ENCODE measurements at regions not wholly inside any gene's neighbourhood (a gene's known extent, or its start where the extent isn't known, plus 50 kb on each side); places are given as distances from the start of the nearest gene placed in this dataset.

DNA sequence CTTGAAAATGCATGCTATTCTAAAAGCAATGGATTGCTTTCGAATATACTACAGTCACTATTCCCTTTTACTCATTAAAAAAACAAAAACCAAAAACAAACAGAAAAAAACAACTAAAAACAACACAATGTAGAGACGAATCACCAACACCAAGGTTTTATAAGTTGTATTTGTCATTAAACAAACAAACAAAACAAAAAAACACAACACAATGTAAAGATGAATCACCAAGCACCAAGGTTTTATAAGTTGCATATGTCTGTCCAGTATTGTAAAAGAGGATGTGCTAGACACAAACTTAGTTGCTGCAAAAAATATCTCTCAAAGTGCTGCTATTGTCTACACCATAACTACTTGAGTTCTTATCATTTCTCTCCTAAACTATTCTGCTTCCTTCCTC is 1269.2 kb downstream of the EFNA5 start:
- BruUV-seq (replicated peaks): no TSS peak
- ChIA-PET CTCF (no interaction called here), POLR2A (ENCODE audit: low non-redundant PET) (no interaction called here)
- DNase-seq (ENCODE audit: low spot score): no peak
- Histone ChIP-seq H3K27ac (ENCODE audit: low read depth, low read length, poor library complexity, severe bottlenecking) (no peak overlapping the region), H3K9me3 (ENCODE audit: low read depth, low read length, poor library complexity, severe bottlenecking) (no peaks in the 10 kb centered on the region), H3K4me3 (ENCODE audit: low read depth, low read length, poor library complexity, severe bottlenecking) (no peak overlapping the region), H3K27me3 (replicated peaks; ENCODE audit: insufficient read depth, low read depth, low read length, poor library complexity) (no peaks in the 10 kb centered on the region), H3K4me1 (ENCODE audit: insufficient read depth, low read length, poor library complexity, severe bottlenecking) (no peaks in the 10 kb centered on the region), H3K36me3 (ENCODE audit: insufficient read depth, low read length, poor library complexity, severe bottlenecking) (no peaks in the 10 kb centered on the region)
- TF ChIP-seq CTCF (conservative IDR thresholded peaks at IDR 0.05; ENCODE audit: low read depth, low read length): no peak
- TF ChIP-seq EZH2 (IDR thresholded peaks at IDR 0.05; ENCODE audit: borderline replicate concordance, low read depth, low read length, poor library complexity, severe bottlenecking): no peak
- intact Hi-C loops (cut with micrococcal nuclease; ENCODE audit: unreplicated experiment): no loop called here

DNA sequence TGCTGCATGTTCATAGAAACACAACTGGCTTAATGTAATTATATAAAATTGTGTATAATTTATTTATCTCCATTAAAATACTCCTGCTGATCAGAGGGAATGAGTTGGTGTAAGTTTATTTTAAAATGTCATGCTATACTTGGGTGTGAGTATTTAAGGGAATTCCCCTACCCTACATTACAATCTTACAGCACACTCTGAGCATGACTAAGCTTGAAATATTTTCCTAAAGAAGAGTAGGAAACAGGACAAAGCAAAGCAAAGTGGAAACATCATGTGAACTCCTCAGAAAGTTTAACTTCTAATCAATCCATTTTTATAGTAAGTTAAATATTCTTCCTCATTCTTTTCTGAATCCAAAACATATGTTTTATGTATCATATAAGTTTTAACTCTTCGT is 1271.3 kb downstream of the EFNA5 start:
- intact Hi-C loops (cut with micrococcal nuclease; ENCODE audit: unreplicated experiment): no loop called here
- Histone ChIP-seq H3K9me3 (ENCODE audit: low read depth, low read length, poor library complexity, severe bottlenecking) (no peaks in the 10 kb centered on the region), H3K27ac (ENCODE audit: low read depth, low read length, poor library complexity, severe bottlenecking) (no peak overlapping the region), H3K36me3 (ENCODE audit: insufficient read depth, low read length, poor library complexity, severe bottlenecking) (no peaks in the 10 kb centered on the region), H3K27me3 (replicated peaks; ENCODE audit: insufficient read depth, low read depth, low read length, poor library complexity) (no peaks in the 10 kb centered on the region), H3K4me3 (ENCODE audit: low read depth, low read length, poor library complexity, severe bottlenecking) (no peak overlapping the region), H3K4me1 (ENCODE audit: insufficient read depth, low read length, poor library complexity, severe bottlenecking) (no peaks in the 10 kb centered on the region)
- CTCF ChIA-PET: no interaction called here
- DNase-seq (ENCODE audit: low spot score): no peak
- POLR2A ChIA-PET (ENCODE audit: low non-redundant PET): no interaction called here
- TF ChIP-seq EZH2 (IDR thresholded peaks at IDR 0.05; ENCODE audit: borderline replicate concordance, low read depth, low read length, poor library complexity, severe bottlenecking): no peak
- TF ChIP-seq CTCF (conservative IDR thresholded peaks at IDR 0.05; ENCODE audit: low read depth, low read length): no peak
- BruUV-seq (replicated peaks): no TSS peak

DNA sequence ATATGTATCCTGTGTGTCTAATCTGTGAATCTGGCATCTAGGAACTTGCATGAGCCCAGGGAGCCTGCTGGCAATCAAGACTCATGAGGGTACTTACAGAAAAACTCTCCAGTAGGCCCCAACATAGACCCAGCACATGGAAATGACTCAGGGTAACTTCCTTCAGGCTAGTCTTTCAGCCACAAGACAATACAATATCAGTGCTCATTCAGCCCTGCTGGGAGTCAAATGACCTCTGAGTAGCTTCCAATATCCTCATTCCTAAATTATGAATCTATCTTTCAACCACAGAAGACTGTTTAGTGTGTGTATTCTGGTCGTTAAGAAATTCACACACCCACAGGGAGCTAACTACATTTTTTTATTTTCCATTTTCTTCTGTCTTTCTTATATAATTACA is 1273.0 kb downstream of the EFNA5 start:
- no TSS peak for BruUV-seq (replicated peaks)
- no peaks in the 10 kb centered on the region for H3K4me1 ChIP-seq (ENCODE audit: insufficient read depth, low read length, poor library complexity, severe bottlenecking)
- intact Hi-C loops (cut with micrococcal nuclease; ENCODE audit: unreplicated experiment): no loop called here
- no peaks in the 10 kb centered on the region for H3K27me3 ChIP-seq (replicated peaks; ENCODE audit: insufficient read depth, low read depth, low read length, poor library complexity)
- no peak overlapping the region for H3K27ac ChIP-seq (ENCODE audit: low read depth, low read length, poor library complexity, severe bottlenecking)
- no peaks in the 10 kb centered on the region for H3K36me3 ChIP-seq (ENCODE audit: insufficient read depth, low read length, poor library complexity, severe bottlenecking)
- no peaks in the 10 kb centered on the region for H3K9me3 ChIP-seq (ENCODE audit: low read depth, low read length, poor library complexity, severe bottlenecking)
- POLR2A ChIA-PET (ENCODE audit: low non-redundant PET): no interaction called here
- peak; percentile 49 for DNase-seq (ENCODE audit: low spot score)
- H3K4me3 ChIP-seq (ENCODE audit: low read depth, low read length, poor library complexity, severe bottlenecking): no peak overlapping the region
- no peak for TF ChIP-seq EZH2 (IDR thresholded peaks at IDR 0.05; ENCODE audit: borderline replicate concordance, low read depth, low read length, poor library complexity, severe bottlenecking)
- no peak for TF ChIP-seq CTCF (conservative IDR thresholded peaks at IDR 0.05; ENCODE audit: low read depth, low read length)
- CTCF ChIA-PET: no interaction called here

Measured in A673 (cell line).